K562 (cell line): ENCODE measurements at regions not wholly inside any gene's neighbourhood (a gene's known extent, or its start where the extent isn't known, plus 50 kb on each side); places are given as distances from the start of the nearest gene placed in this dataset.

Source experiments
- ATAC-seq: fragments of 200-7000 bp; cut with Tn5 transposase; 3 replicates; pipeline ENCODE4 v1.9.1; 2020; ENCODE audit warnings: moderate library complexity
- BruUV-seq: library from RNA; stranded (reverse); fragments of 400-500 nt; replicated peaks from 2 replicates; lab custom pipeline; 2021; lab: Mats Ljungman, UMichigan
- CTCF ChIA-PET: fragments of 300-600 bp; formaldehyde crosslinking; extraction: SDS; loops from one replicate; lab custom pipeline; 2021; ENCODE audit warnings: low intra/inter-chr PET ratio; lab: Yijun Ruan, JAX
- POLR2A ChIA-PET: fragments of 300-600, 350-650 bp; sonication (Branson Sonifier 250); formaldehyde crosslinking; extraction: SDS; loops from one replicate; lab custom pipeline; 2021; ENCODE audit warnings: antibody characterized with exemption, inconsistent platforms; lab: Yijun Ruan, JAX
- DNase-seq, 4 experiments: peaks; one replicate each; pipeline versions ENCODE4 v3.0.0 to v3.0.0-alpha.2; 2011 to 2018; ENCODE audit warnings: low spot score in 3 of 4, mixed read lengths in 3 of 4; ENCODE audit errors: extremely low read depth in 1 of 4
- FAIRE-seq: peaks from 2 replicates; lab custom pipeline; 2011; peaks lifted over from hg19 to GRCh38; lab: Jason Lieb, UNC
- H2AFZ ChIP-seq: 2 replicates; pipeline ENCODE4 v1.6.0; 2011; ENCODE audit warnings: low read depth, low read length, control low read depth, inconsistent platforms
- H3K27ac ChIP-seq: fragments of 200-600 bp; 3 replicates; pipeline ENCODE4 v1.8.0; 2011; ENCODE audit warnings: low read depth, mild to moderate bottlenecking, control low read depth, inconsistent platforms, low read length, moderate library complexity, mixed read lengths; ENCODE audit errors: extremely low read depth
- H3K27me3 ChIP-seq, 2 experiments: fragments of 300-600 bp in 1 of 2; 2 replicates in 1 of 2; 3 replicates in 1 of 2; pipeline versions ENCODE4 v1.6.0 to v1.8.0; 2011; ENCODE audit warnings: inconsistent platforms in 2 of 2, low read length in 2 of 2, mild to moderate bottlenecking in 1 of 2, mixed read lengths in 1 of 2, moderate library complexity in 1 of 2; ENCODE audit not compliant: control insufficient read depth in 2 of 2, insufficient read depth in 2 of 2
- H3K36me3 ChIP-seq: fragments of 300-600 bp; 3 replicates; pipeline ENCODE4 v1.8.0; 2011; ENCODE audit warnings: mild to moderate bottlenecking, low read length, inconsistent platforms; ENCODE audit not compliant: control insufficient read depth, insufficient read depth
- H3K4me1 ChIP-seq, 2 experiments: fragments of 200-600 bp in 1 of 2; replicated peaks in 1 of 2; 2 replicates in 1 of 2; 3 replicates in 1 of 2; pipeline versions ENCODE4 v1.5.1 to v1.8.0; 2011; ENCODE audit warnings: inconsistent platforms in 2 of 2, low read length in 2 of 2, mild to moderate bottlenecking in 1 of 2, mixed read lengths in 1 of 2, moderate library complexity in 1 of 2; ENCODE audit not compliant: control insufficient read depth in 2 of 2, insufficient read depth in 2 of 2
- H3K4me2 ChIP-seq: 2 replicates; pipeline ENCODE4 v1.6.1; 2011; ENCODE audit warnings: low read length, control low read depth, inconsistent platforms, mixed read lengths; ENCODE audit not compliant: insufficient read depth
- H3K4me3 ChIP-seq: fragments of 200-600 bp; sonication (generic), shearing (Covaris generic); 2 replicates; pipeline ENCODE4 v1.5.1; 2016; ENCODE audit warnings: control low read depth, inconsistent platforms
- H3K79me2 ChIP-seq: fragments of 200-600 bp; 3 replicates; pipeline ENCODE4 v1.8.0; 2011; ENCODE audit warnings: low read length, inconsistent platforms; ENCODE audit not compliant: control insufficient read depth, insufficient read depth
- H3K9ac ChIP-seq, 2 experiments: 2 replicates each; pipeline versions ENCODE4 v1.6.0 to v1.6.1; 2011; ENCODE audit warnings: low read depth in 2 of 2, low read length in 2 of 2, control low read depth in 1 of 2, inconsistent platforms in 1 of 2, mild to moderate bottlenecking in 1 of 2, mixed read lengths in 1 of 2; ENCODE audit not compliant: insufficient read depth in 1 of 2
- H3K9me1 ChIP-seq: one replicate; pipeline ENCODE4 v1.6.0; 2011; ENCODE audit warnings: inconsistent platforms, mild to moderate bottlenecking, low read length, moderate library complexity; ENCODE audit not compliant: control insufficient read depth, insufficient read depth
- H3K9me3 ChIP-seq: replicated peaks from 2 replicates; pipeline ENCODE4 v1.5.1; 2011; ENCODE audit warnings: low read depth, low read length, inconsistent platforms; ENCODE audit not compliant: control insufficient read depth, insufficient read depth
- H4K20me1 ChIP-seq: replicated peaks from 2 replicates; pipeline ENCODE4 v1.6.1; 2011; ENCODE audit warnings: low read length, inconsistent platforms, mixed read lengths; ENCODE audit not compliant: control insufficient read depth, insufficient read depth
- ETS2 ChIP-seq: IDR thresholded peaks from 2 replicates; pipeline ENCODE4 v1.6.1; 2016; ENCODE audit warnings: borderline replicate concordance, missing genetic modification characterization, mild to moderate bottlenecking, moderate library complexity, missing compliant biosample characterization; ENCODE audit not compliant: poor library complexity, severe bottlenecking
- HNRNPUL1 ChIP-seq: fragments of 200-400 bp; formaldehyde crosslinking; IDR thresholded peaks from 2 replicates; pipeline ENCODE4 v1.6.1; 2017; ENCODE audit warnings: low read length
- UBTF ChIP-seq, 2 experiments: IDR thresholded peaks; 2 replicates each; pipeline ENCODE4 v1.6.1; 2012; ENCODE audit warnings: improper control_type of control experiment in 2 of 2, low read depth in 2 of 2, low read length in 2 of 2, borderline replicate concordance in 1 of 2
- ZNF436 ChIP-seq: fragments of 250-450, 450-650 bp; sonication (Bioruptor Pico); formaldehyde crosslinking; IDR thresholded peaks from 2 replicates; pipeline ENCODE4 v1.7.0; 2020; ENCODE audit warnings: mild to moderate bottlenecking
- ZNF518B ChIP-seq: fragments of 250-450 bp; sonication (Bioruptor Pico); IDR thresholded peaks from 2 replicates; pipeline ENCODE4 v1.5.0; 2021; ENCODE audit warnings: mild to moderate bottlenecking, moderate library complexity
- ZNF609 ChIP-seq: sonication (generic); formaldehyde crosslinking; IDR thresholded peaks from 2 replicates; pipeline ENCODE4 v1.8.1; 2023; ENCODE audit warnings: missing genetic modification reagents, mild to moderate bottlenecking, borderline replicate concordance
- WGBS: fragments of 100-300 bp; shearing (Covaris generic); methylation state at CpG from one replicate; pipeline ENCODE4 v1.1.6; 2016; ENCODE audit warnings: low coverage, mixed read lengths; ENCODE audit not compliant: insufficient coverage; ENCODE audit errors: missing lambda C conversion rate; 5-methylcytosine and 5-hydroxymethylcytosine counted together
- in situ Hi-C: fragments of 300-500 bp; cut with MboI; formaldehyde crosslinking; loops from 4 replicates; pipeline ENCODE4 v1.15.0; 2018; ENCODE audit warnings: inconsistent platforms, mixed read lengths
- intact Hi-C: fragments of 100-400 bp; cut with micrococcal nuclease; formaldehyde crosslinking; loops from 2 replicates; pipeline ENCODE4 v1.14.2; 2022
- TF ChIP-seq, protein P1 (sequence below): fragments of 150-350 bp; IDR thresholded peaks from 2 replicates; pipeline ENCODE4 v1.6.1; 2014; ENCODE audit warnings: low read depth, mild to moderate bottlenecking, low read length, borderline replicate concordance

GRCh38 chr20:19812696-19813095 is 54.6 kb downstream of the RIN2 start:
- H3K36me3 ChIP-seq: no peaks in the 10 kb centered on the region
- POLR2A ChIA-PET: no interaction called here
- in situ Hi-C loops (no loop called here), intact Hi-C loops (no loop called here)
- no peak overlapping the region for H2AFZ ChIP-seq
- no peaks in the 10 kb centered on the region for H3K79me2 ChIP-seq
- CTCF ChIA-PET: no interaction called here
- no peak overlapping the region for H3K9ac ChIP-seq
- H3K27me3 ChIP-seq: no peaks in the 10 kb centered on the region; a peak in 1 of 5 replicates
- ATAC-seq (no peak), DNase-seq (no peak), FAIRE-seq (no peak)
- no peak overlapping the region for H3K4me2 ChIP-seq
- WGBS: 0% methylated on average over 1 of the region's 1 CpG
- H3K4me3 ChIP-seq: no peak overlapping the region
- H4K20me1 ChIP-seq: no peaks in the 10 kb centered on the region
- H3K27ac ChIP-seq: no peak overlapping the region
- H3K9me3 ChIP-seq: no peaks in the 10 kb centered on the region
- H3K4me1 ChIP-seq: no peaks in the 10 kb centered on the region
- no peaks in the 10 kb centered on the region for H3K9me1 ChIP-seq
- no TSS peak for BruUV-seq
- TF ChIP-seq ZNF436 (CRISPR knock-in tag) (no peak), HNRNPUL1 (no peak), ZNF609 (CRISPR knock-in tag) (no peak), ETS2 (tag) (no peak), ZNF518B (no peak), UBTF (IDR thresholded peaks at IDR 0.05; ENCODE audit: borderline replicate concordance in 1 of 2, low read depth in 2 of 2, low read length in 2 of 2) (no peak)
- TF ChIP-seq, protein P1, sequence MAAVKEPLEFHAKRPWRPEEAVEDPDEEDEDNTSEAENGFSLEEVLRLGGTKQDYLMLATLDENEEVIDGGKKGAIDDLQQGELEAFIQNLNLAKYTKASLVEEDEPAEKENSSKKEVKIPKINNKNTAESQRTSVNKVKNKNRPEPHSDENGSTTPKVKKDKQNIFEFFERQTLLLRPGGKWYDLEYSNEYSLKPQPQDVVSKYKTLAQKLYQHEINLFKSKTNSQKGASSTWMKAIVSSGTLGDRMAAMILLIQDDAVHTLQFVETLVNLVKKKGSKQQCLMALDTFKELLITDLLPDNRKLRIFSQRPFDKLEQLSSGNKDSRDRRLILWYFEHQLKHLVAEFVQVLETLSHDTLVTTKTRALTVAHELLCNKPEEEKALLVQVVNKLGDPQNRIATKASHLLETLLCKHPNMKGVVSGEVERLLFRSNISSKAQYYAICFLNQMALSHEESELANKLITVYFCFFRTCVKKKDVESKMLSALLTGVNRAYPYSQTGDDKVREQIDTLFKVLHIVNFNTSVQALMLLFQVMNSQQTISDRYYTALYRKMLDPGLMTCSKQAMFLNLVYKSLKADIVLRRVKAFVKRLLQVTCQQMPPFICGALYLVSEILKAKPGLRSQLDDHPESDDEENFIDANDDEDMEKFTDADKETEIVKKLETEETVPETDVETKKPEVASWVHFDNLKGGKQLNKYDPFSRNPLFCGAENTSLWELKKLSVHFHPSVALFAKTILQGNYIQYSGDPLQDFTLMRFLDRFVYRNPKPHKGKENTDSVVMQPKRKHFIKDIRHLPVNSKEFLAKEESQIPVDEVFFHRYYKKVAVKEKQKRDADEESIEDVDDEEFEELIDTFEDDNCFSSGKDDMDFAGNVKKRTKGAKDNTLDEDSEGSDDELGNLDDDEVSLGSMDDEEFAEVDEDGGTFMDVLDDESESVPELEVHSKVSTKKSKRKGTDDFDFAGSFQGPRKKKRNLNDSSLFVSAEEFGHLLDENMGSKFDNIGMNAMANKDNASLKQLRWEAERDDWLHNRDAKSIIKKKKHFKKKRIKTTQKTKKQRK: no peak
